ENCODE measurements at regions not wholly inside any gene's neighbourhood (a gene's known extent, or its start where the extent isn't known, plus 50 kb on each side); places are given as distances from the start of the nearest gene placed in this dataset.

DNA sequence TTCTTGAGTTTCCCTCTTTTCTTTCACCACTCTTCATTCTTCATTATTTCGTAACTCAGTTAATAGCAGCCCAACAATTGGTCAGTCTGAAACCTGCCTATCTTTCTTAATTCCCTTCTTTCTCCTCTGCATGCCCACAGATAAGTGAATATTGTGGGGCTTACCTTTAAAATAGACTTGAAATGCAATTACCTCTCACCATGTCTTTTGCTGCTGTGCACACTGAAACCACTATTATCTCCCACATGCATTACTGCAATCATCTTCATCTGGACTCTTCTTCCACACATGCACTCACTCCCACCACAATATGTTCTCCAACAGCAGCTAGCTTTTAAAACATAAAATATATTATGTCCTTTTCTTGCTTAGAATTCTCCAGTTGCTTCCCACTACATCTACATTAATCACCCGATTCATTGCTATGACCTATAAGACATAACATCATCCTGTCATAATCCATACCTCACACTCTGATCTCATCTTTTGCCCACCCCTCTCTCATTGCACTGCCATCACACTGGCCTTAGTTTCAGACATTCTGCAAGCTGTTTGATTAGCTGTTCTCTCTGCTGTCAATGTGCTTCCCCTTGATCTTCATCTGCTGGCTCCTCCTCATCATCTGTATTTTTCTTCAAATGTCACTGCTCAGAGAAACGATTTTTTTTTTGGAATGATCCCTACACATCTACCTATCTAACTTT is 304.8 kb downstream of the PTPRC start:
- Histone ChIP-seq H3K4me1 (no peaks in the 10 kb centered on the region), H3K27me3 (no peaks in the 10 kb centered on the region), H3K9me3 (no peaks in the 10 kb centered on the region), H3K27ac (no peak overlapping the region), H3K4me3 (replicated peaks in 1 of 3) (no peak overlapping the region), H3K36me3 (no peaks in the 10 kb centered on the region)
- TF ChIP-seq POLR2A (IDR thresholded peaks at IDR 0.05) = no peak
- TF ChIP-seq, protein P1, sequence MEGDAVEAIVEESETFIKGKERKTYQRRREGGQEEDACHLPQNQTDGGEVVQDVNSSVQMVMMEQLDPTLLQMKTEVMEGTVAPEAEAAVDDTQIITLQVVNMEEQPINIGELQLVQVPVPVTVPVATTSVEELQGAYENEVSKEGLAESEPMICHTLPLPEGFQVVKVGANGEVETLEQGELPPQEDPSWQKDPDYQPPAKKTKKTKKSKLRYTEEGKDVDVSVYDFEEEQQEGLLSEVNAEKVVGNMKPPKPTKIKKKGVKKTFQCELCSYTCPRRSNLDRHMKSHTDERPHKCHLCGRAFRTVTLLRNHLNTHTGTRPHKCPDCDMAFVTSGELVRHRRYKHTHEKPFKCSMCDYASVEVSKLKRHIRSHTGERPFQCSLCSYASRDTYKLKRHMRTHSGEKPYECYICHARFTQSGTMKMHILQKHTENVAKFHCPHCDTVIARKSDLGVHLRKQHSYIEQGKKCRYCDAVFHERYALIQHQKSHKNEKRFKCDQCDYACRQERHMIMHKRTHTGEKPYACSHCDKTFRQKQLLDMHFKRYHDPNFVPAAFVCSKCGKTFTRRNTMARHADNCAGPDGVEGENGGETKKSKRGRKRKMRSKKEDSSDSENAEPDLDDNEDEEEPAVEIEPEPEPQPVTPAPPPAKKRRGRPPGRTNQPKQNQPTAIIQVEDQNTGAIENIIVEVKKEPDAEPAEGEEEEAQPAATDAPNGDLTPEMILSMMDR (IDR thresholded peaks at IDR 0.05) = no peak
- 90 to 92% methylated on average over 3 of the region's 3 CpGs for WGBS, 2 donors
- intact Hi-C loops (cut with DNase I) = no loop called here
- DNase-seq = no peak

DNA sequence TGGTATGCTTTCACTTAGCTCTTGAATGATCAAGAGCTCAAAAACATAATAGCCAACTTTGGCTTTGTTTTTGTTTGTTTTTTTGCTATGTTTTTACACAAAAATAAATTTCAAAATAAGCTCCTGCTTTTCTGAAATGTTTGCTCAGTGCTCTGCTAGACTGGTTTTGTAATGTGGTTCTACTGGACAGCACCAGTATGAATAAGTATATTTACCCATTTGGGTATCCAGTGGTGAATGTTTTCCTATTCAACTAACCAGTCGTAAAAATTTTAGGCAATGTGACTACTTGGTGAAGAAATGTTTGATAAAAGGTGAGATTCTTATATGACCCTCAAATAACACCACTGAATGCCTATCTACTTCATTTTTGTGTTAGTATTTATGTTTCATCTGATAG is 308.6 kb downstream of the PTPRC start:
- no peak overlapping the region for H3K27ac ChIP-seq
- no peak overlapping the region for H3K4me3 ChIP-seq (replicated peaks in 1 of 3)
- H3K36me3 ChIP-seq = no peaks in the 10 kb centered on the region
- H3K9me3 ChIP-seq = no peaks in the 10 kb centered on the region
- H3K4me1 ChIP-seq = no peaks in the 10 kb centered on the region
- no peak for DNase-seq
- no peaks in the 10 kb centered on the region for H3K27me3 ChIP-seq
- 87 to 93% methylated on average over 1 of the region's 1 CpG for WGBS, 2 donors
- TF ChIP-seq, protein P1 (IDR thresholded peaks at IDR 0.05) = no peak
- no peak for TF ChIP-seq POLR2A (IDR thresholded peaks at IDR 0.05)
- intact Hi-C loops (cut with DNase I) = no loop called here

DNA sequence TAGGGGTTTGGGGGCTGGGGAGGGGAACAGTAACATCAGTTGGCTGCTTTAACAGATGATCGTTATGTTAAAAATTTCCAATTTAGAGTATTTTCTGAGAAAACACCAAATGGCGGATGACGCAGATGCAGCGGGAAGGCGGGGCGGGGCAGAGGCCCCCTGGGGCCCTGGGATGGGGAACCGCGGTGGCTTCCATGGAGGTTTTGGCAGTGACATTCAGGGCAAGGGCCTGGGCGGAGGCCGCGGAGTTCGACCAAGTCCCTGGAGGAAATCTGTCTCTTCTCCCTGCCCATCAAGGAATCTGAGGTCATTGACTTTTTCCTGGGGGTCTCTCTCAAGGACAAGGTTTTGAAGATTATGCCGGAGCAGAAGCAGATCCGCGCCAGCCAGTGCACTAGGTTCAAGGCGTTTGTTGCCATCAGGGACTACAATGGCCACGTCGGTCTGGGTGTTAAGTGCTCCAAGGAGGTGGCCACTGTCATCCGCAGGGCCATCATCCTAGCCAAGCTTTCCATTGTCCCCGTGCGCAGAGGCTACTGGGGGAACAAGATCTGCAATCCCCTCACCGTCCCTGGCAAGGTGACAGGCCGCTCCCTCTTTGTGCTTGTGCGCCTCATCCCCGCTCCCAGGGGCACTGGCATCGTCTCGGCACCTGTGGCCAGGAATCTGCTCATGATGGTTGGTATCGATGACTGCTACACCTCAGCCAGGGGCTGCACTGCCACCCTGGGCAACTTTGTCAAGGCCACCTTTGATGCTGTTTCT is 310.2 kb downstream of the PTPRC start:
- Histone ChIP-seq H3K9me3 (no peaks in the 10 kb centered on the region), H3K4me1 (no peaks in the 10 kb centered on the region), H3K4me3 (replicated peaks in 1 of 3) (no peak overlapping the region), H3K27me3 (no peaks in the 10 kb centered on the region), H3K27ac (no peak overlapping the region), H3K36me3 (no peaks in the 10 kb centered on the region)
- no peak for DNase-seq
- intact Hi-C loops (cut with DNase I) = no loop called here
- no peak for TF ChIP-seq POLR2A (IDR thresholded peaks at IDR 0.05)
- TF ChIP-seq, protein P1 (IDR thresholded peaks at IDR 0.05) = no peak
- WGBS, 2 donors = 96% methylated on average over 24 to 27 of the region's 28 CpGs

DNA sequence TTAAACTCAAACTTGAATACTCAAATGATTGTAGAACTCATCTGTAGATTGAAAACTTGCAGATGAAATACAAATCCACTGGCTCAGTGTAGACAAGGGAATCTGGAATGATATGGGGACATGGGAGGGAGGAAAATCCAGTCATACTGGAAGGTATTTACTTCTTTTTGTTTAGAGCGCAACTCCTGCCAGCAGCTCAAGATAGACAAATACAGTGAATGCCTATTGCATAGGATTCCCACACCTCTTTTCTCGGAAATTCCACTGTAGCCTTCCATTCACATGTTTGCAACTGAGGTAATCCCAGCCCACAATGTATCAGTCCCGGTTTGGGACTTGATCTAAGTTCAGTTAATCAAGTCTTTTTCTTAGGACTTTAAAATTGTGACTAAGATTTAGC is 311.2 kb downstream of the PTPRC start:
- Histone ChIP-seq H3K27ac (no peak overlapping the region), H3K9me3 (no peaks in the 10 kb centered on the region), H3K4me1 (no peaks in the 10 kb centered on the region), H3K36me3 (no peaks in the 10 kb centered on the region), H3K27me3 (no peaks in the 10 kb centered on the region), H3K4me3 (replicated peaks in 1 of 3) (no peak overlapping the region)
- WGBS, 2 donors = 92 to 99% methylated on average over 3 of the region's 3 CpGs
- no peak for DNase-seq
- TF ChIP-seq POLR2A (IDR thresholded peaks at IDR 0.05) = no peak
- TF ChIP-seq, protein P1 (IDR thresholded peaks at IDR 0.05) = no peak
- intact Hi-C loops (cut with DNase I) = no loop called here

DNA sequence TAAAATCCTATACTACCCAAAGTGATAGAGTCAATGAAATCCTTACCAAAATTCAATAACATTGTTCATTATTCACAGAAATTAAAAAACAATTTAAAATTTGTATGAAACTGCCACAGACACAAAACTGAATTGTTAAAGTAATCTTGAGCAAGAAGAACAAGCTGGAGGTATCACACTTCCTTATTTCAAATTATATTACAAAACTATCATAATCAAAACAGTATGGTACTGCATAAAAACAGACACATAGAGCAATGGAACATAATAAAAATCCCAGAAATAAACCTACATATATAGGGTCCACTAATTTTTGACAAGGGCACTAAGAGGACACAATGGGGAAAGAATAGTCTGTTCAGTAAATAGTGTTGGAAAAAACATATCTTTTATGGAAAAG is 316.2 kb downstream of the PTPRC start:
- Histone ChIP-seq H3K27me3 (no peaks in the 10 kb centered on the region), H3K4me3 (replicated peaks in 1 of 3) (no peak overlapping the region), H3K27ac (no peak overlapping the region), H3K9me3 (no peaks in the 10 kb centered on the region), H3K4me1 (no peaks in the 10 kb centered on the region), H3K36me3 (no peaks in the 10 kb centered on the region)
- DNase-seq = no peak
- intact Hi-C loops (cut with DNase I) = no loop called here
- TF ChIP-seq, protein P1 (IDR thresholded peaks at IDR 0.05) = no peak
- TF ChIP-seq POLR2A (IDR thresholded peaks at IDR 0.05) = no peak

All from thyroid gland (tissue), 4 donors.